ENCODE measurements at regions not wholly inside any gene's neighbourhood (a gene's known extent, or its start where the extent isn't known, plus 50 kb on each side); places are given as distances from the start of the nearest gene placed in this dataset.

DNA sequence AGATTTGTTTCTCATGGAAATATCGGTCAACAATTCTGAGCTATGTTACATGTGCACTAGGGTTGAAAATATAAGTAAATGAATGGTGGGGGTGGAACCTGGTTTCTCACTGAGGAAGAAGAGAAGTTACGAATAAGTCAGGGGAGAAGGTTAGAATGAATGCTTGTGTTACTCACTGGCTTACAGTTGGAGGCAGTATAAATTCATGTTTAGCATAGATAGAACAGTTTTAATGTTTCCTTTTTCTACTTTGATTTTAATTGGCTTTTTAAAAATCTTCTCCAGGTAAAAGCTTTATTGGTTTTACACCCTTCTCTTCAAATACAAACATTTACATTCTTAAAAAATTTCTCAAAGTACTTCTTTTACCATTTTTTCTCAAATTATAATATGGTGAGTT, 1113.7 kb downstream of the CDH11 start (continued):
- TF ChIP-seq, protein P1, sequence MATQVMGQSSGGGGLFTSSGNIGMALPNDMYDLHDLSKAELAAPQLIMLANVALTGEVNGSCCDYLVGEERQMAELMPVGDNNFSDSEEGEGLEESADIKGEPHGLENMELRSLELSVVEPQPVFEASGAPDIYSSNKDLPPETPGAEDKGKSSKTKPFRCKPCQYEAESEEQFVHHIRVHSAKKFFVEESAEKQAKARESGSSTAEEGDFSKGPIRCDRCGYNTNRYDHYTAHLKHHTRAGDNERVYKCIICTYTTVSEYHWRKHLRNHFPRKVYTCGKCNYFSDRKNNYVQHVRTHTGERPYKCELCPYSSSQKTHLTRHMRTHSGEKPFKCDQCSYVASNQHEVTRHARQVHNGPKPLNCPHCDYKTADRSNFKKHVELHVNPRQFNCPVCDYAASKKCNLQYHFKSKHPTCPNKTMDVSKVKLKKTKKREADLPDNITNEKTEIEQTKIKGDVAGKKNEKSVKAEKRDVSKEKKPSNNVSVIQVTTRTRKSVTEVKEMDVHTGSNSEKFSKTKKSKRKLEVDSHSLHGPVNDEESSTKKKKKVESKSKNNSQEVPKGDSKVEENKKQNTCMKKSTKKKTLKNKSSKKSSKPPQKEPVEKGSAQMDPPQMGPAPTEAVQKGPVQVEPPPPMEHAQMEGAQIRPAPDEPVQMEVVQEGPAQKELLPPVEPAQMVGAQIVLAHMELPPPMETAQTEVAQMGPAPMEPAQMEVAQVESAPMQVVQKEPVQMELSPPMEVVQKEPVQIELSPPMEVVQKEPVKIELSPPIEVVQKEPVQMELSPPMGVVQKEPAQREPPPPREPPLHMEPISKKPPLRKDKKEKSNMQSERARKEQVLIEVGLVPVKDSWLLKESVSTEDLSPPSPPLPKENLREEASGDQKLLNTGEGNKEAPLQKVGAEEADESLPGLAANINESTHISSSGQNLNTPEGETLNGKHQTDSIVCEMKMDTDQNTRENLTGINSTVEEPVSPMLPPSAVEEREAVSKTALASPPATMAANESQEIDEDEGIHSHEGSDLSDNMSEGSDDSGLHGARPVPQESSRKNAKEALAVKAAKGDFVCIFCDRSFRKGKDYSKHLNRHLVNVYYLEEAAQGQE (IDR thresholded peaks at IDR 0.05; ENCODE audit: low read depth, low read length): no peak

DNA sequence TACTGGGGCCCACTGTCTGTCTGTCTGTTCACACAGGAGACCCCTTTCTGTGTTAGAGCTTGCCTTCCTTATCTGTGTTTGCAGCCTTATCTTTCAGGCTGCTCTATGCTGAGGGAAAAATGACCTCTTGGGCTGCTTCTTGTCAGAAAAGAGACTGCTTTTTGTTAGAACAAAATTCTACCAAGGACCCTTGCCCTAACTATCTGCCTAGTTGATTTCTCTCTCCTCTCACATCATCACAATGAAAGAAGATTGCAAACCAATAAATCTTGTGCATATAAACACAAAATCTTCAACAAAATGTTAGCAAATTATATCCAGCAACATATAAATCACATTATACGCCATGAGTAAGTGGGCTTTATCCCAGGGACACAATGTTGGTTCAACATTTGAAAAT, 1117.7 kb downstream of the CDH11 start:
- intact Hi-C loops (cut with micrococcal nuclease; ENCODE audit: unreplicated experiment): no loop called here
- H3K36me3 ChIP-seq (ENCODE audit: control insufficient read depth in 2 of 2, insufficient read depth in 2 of 2, low read length in 1 of 2): no peaks in the 10 kb centered on the region
- SMC1A ChIA-PET (ENCODE audit: uncharacterized antibody, unreplicated experiment): no interaction called here
- ATAC-seq: no peak
- in situ Hi-C loops (cut with MboI): no loop called here
- H3K4me1 ChIP-seq (ENCODE audit: control insufficient read depth, insufficient read depth, low read length): no peaks in the 10 kb centered on the region
- H3K9me3 ChIP-seq (replicated peaks; ENCODE audit: control insufficient read depth, insufficient read depth, low read length): no peaks in the 10 kb centered on the region
- 16% methylated on average over 1 of the region's 1 CpG for WGBS (ENCODE audit: insufficient coverage, insufficient replicate concordance, low lambda C conversion rate, missing lambda C conversion rate)
- H3K4me2 ChIP-seq (ENCODE audit: control insufficient read depth, insufficient read depth): no peak overlapping the region
- H4K20me1 ChIP-seq (ENCODE audit: control insufficient read depth, insufficient read depth): no peaks in the 10 kb centered on the region
- POLR2A ChIA-PET: no interaction called here
- CTCF ChIA-PET: no interaction called here
- no peak overlapping the region for H3K27ac ChIP-seq (ENCODE audit: control insufficient read depth, insufficient read depth)
- H3K27me3 ChIP-seq (replicated peaks in 1 of 2; ENCODE audit: control insufficient read depth in 2 of 2, insufficient read depth in 2 of 2, low read length in 1 of 2): no peaks in the 10 kb centered on the region
- FAIRE-seq: no peak
- H3K79me2 ChIP-seq (ENCODE audit: control insufficient read depth, insufficient read depth, low read length): no peaks in the 10 kb centered on the region
- TF ChIP-seq RBBP5 (conservative IDR thresholded peaks at IDR 0.05) (no peak), STAT1 (conservative IDR thresholded peaks at IDR 0.05) (no peak)
- DNase-seq (ENCODE audit: low read depth, low spot score): no peak
- no peak overlapping the region for H3K9ac ChIP-seq (ENCODE audit: control insufficient read depth, insufficient read depth, low read length)
- H3K4me3 ChIP-seq: no peak overlapping the region
- no peak overlapping the region for H2AFZ ChIP-seq (ENCODE audit: control insufficient read depth, low read depth, low read length)
- RAD21 ChIA-PET (ENCODE audit: unreplicated experiment): no interaction called here
- no TSS peak for BruUV-seq (replicated peaks)

DNA sequence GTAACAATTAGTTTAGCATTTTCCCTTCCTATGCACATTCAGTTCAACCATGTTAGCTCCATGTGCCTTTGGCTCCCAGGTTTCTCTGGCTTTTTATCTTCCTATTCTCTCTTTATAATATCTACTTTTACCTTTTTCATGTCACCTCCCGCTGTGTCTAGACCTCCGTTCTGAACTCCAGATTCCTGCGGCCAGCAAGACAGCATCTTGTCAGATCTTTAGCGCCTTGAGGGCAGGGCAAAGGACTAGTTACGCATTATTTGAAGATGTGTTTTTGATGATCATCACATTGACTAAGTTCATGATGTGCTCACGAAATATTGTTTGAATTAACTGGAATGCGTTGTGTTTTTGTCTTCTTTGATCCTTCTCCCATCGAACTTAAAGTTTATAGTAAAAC, 1126.8 kb downstream of the CDH11 start:
- DNase-seq (ENCODE audit: low read depth, low spot score) (no peak), ATAC-seq (no peak)
- BruUV-seq (replicated peaks): no TSS peak

More for the DNA sequence above, 1126.8 kb downstream of the CDH11 start:
- TF ChIP-seq, protein P2, sequence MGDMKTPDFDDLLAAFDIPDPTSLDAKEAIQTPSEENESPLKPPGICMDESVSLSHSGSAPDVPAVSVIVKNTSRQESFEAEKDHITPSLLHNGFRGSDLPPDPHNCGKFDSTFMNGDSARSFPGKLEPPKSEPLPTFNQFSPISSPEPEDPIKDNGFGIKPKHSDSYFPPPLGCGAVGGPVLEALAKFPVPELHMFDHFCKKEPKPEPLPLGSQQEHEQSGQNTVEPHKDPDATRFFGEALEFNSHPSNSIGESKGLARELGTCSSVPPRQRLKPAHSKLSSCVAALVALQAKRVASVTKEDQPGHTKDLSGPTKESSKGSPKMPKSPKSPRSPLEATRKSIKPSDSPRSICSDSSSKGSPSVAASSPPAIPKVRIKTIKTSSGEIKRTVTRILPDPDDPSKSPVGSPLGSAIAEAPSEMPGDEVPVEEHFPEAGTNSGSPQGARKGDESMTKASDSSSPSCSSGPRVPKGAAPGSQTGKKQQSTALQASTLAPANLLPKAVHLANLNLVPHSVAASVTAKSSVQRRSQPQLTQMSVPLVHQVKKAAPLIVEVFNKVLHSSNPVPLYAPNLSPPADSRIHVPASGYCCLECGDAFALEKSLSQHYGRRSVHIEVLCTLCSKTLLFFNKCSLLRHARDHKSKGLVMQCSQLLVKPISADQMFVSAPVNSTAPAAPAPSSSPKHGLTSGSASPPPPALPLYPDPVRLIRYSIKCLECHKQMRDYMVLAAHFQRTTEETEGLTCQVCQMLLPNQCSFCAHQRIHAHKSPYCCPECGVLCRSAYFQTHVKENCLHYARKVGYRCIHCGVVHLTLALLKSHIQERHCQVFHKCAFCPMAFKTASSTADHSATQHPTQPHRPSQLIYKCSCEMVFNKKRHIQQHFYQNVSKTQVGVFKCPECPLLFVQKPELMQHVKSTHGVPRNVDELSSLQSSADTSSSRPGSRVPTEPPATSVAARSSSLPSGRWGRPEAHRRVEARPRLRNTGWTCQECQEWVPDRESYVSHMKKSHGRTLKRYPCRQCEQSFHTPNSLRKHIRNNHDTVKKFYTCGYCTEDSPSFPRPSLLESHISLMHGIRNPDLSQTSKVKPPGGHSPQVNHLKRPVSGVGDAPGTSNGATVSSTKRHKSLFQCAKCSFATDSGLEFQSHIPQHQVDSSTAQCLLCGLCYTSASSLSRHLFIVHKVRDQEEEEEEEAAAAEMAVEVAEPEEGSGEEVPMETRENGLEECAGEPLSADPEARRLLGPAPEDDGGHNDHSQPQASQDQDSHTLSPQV (IDR thresholded peaks at IDR 0.05): no peak
- no peak for TF ChIP-seq SUZ12 (IDR thresholded peaks at IDR 0.05; ENCODE audit: unreplicated experiment)
- TF ChIP-seq, protein P3, sequence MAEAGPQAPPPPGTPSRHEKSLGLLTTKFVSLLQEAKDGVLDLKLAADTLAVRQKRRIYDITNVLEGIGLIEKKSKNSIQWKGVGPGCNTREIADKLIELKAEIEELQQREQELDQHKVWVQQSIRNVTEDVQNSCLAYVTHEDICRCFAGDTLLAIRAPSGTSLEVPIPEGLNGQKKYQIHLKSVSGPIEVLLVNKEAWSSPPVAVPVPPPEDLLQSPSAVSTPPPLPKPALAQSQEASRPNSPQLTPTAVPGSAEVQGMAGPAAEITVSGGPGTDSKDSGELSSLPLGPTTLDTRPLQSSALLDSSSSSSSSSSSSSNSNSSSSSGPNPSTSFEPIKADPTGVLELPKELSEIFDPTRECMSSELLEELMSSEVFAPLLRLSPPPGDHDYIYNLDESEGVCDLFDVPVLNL (IDR thresholded peaks at IDR 0.05; ENCODE audit: low read depth, low read length): no peak
- no peak for TF ChIP-seq POLR2A (IDR thresholded peaks at IDR 0.05; ENCODE audit: low read depth, low read length)
- no peak for TF ChIP-seq MYB (IDR thresholded peaks at IDR 0.05; ENCODE audit: borderline replicate concordance, low read depth, low read length)
- TF ChIP-seq FOXK2 (IDR thresholded peaks at IDR 0.05): no peak
- H3K36me3 ChIP-seq (ENCODE audit: control insufficient read depth in 2 of 2, insufficient read depth in 2 of 2, low read length in 1 of 2): no peaks in the 10 kb centered on the region
- FAIRE-seq: no peak
- POLR2A ChIA-PET: no interaction called here
- H4K20me1 ChIP-seq (ENCODE audit: control insufficient read depth, insufficient read depth): no peaks in the 10 kb centered on the region
- CTCF ChIA-PET: no interaction called here
- H3K4me3 ChIP-seq: no peak overlapping the region
- H2AFZ ChIP-seq (ENCODE audit: control insufficient read depth, low read depth, low read length): no peak overlapping the region
- in situ Hi-C loops (cut with MboI) (no loop called here), intact Hi-C loops (cut with micrococcal nuclease; ENCODE audit: unreplicated experiment) (no loop called here)
- no peak overlapping the region for H3K4me2 ChIP-seq (ENCODE audit: control insufficient read depth, insufficient read depth)
- H3K27me3 ChIP-seq (replicated peaks in 1 of 2; ENCODE audit: control insufficient read depth in 2 of 2, insufficient read depth in 2 of 2, low read length in 1 of 2): no peaks in the 10 kb centered on the region
- H3K9ac ChIP-seq (ENCODE audit: control insufficient read depth, insufficient read depth, low read length): no peak overlapping the region
- RAD21 ChIA-PET (ENCODE audit: unreplicated experiment): no interaction called here
- 40% methylated on average over 8 of the region's 8 CpGs for WGBS (ENCODE audit: insufficient coverage, insufficient replicate concordance, low lambda C conversion rate, missing lambda C conversion rate)
- H3K27ac ChIP-seq (ENCODE audit: control insufficient read depth, insufficient read depth): no peak overlapping the region
- H3K9me3 ChIP-seq (replicated peaks; ENCODE audit: control insufficient read depth, insufficient read depth, low read length): no peaks in the 10 kb centered on the region
- H3K4me1 ChIP-seq (ENCODE audit: control insufficient read depth, insufficient read depth, low read length): no peaks in the 10 kb centered on the region
- SMC1A ChIA-PET (ENCODE audit: uncharacterized antibody, unreplicated experiment): no interaction called here
- H3K79me2 ChIP-seq (ENCODE audit: control insufficient read depth, insufficient read depth, low read length): no peaks in the 10 kb centered on the region
